ENCODE measurements at regions not wholly inside any gene's neighbourhood (a gene's known extent, or its start where the extent isn't known, plus 50 kb on each side); places are given as distances from the start of the nearest gene placed in this dataset.

DNA sequence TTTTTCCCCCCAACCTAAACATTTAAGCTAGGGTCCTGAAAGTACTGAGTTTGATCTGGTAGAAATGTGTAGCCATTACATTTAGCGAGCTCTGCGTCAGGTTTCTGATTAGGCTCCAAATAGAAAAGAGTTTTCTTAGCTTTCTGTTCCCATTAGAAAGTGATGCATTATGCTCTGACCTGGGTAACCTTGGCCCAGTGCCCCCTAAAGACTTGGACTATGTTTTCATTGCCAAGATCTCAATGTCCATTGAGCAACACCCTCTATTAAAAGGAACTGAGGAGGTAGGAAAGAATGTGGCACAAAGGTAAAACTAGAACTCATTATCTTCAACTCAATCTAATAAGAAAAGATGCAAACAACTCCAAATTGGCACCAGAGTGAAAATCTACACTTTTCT is 358.9 kb upstream of the PCSK5 start:
- TF ChIP-seq EZH2 (IDR thresholded peaks at IDR 0.05): no peak
- TF ChIP-seq POLR2AphosphoS5 (IDR thresholded peaks at IDR 0.05; ENCODE audit: borderline replicate concordance, low read depth, low read length): no peak
